AG10803 (cell line): ENCODE measurements at regions not wholly inside any gene's neighbourhood (a gene's known extent, or its start where the extent isn't known, plus 50 kb on each side); places are given as distances from the start of the nearest gene placed in this dataset.

Source experiments
- DNase-seq: peaks from one replicate; pipeline ENCODE4 v3.0.0; 2010; ENCODE audit warnings: low read depth
- H3K4me3 ChIP-seq: 2 replicates; pipeline ENCODE4 v1.5.1; 2011; ENCODE audit warnings: mild to moderate bottlenecking, low read length, control low read depth
- CTCF ChIP-seq: conservative IDR thresholded peaks from 2 replicates; pipeline ENCODE4 v1.5.1; 2011; ENCODE audit warnings: mild to moderate bottlenecking, low read length, control low read depth, inconsistent platforms

- DNase-seq, result no peak
- H3K4me3 ChIP-seq, result no peak overlapping the region
- TF ChIP-seq CTCF, result no peak
Observed at GRCh38 chr13:60869225-60869624, 472.2 kb downstream of the TDRD3 start.

GRCh38 chr13:60862036-60862435 lies 465.0 kb downstream of the TDRD3 start:
- no peak for TF ChIP-seq CTCF
- H3K4me3 ChIP-seq, result no peak overlapping the region
- no peak for DNase-seq

DNA sequence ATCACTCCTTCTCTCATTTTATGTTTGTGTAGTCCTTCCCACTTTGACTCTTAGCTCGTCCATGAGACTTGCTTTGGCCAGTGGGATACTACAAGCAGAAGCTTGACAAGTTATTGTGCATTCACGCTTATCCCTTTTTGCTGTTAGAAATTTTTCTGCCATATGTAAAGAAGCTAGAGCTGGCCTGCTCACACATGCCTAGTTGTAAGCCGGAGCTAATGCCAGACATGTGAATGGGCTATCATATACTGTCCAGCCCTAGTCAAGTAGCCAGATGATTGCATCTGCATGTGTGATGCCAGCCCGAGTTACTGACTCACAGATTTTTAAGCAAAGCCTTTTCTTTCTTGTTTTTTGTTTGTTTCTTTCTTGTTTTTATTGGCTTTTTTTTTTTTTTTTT lies 460.7 kb downstream of the TDRD3 start:
- no peak for DNase-seq
- H3K4me3 ChIP-seq, result no peak overlapping the region
- TF ChIP-seq CTCF, result no peak

GRCh38 chr13:60852886-60853285 lies 455.9 kb downstream of the TDRD3 start:
- no peak overlapping the region for H3K4me3 ChIP-seq
- no peak for DNase-seq
- TF ChIP-seq CTCF, result no peak

GRCh38 chr13:60851378-60851777 lies 454.4 kb downstream of the TDRD3 start:
- no peak for DNase-seq
- TF ChIP-seq CTCF, result no peak
- no peak overlapping the region for H3K4me3 ChIP-seq

GRCh38 chr13:60850526-60850925 lies 453.5 kb downstream of the TDRD3 start:
- no peak for TF ChIP-seq CTCF

DNA sequence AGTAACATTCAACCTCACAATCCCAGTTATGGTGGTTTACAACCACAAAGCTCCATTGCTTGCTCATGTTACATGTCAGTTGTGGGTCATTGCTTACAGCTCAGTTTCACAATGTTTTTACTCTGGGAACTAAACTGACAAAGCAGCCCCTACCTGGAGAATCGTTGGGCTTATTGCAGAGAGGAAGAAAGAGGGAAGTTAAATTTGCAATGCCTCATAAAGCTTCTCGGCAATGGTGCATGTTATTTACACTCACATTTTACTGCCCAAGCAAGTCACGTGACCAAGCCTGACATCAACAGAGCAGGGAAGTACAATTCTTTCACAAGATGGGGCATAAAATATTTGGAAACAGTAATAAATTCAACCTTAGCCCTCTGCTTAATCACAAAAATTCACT lies 441.6 kb downstream of the TDRD3 start:
- no peak for TF ChIP-seq CTCF
- DNase-seq, result no peak
- no peak overlapping the region for H3K4me3 ChIP-seq

More at GRCh38 chr13:60850526-60850925, 453.5 kb downstream of the TDRD3 start:
- H3K4me3 ChIP-seq, result no peak overlapping the region
- no peak for DNase-seq
